ENCODE measurements at regions not wholly inside any gene's neighbourhood (a gene's known extent, or its start where the extent isn't known, plus 50 kb on each side); places are given as distances from the start of the nearest gene placed in this dataset.

GRCh38 chr16:87045466-87046216, 271.6 kb downstream of the C16orf95 start:
- no peak for ATAC-seq
- no peak for DNase-seq (ENCODE audit: low read depth, low spot score)
- ChIA-PET CTCF (no interaction called here), SMC1A (ENCODE audit: uncharacterized antibody, unreplicated experiment) (no interaction called here), RAD21 (ENCODE audit: unreplicated experiment) (no interaction called here), POLR2A (no interaction called here)
- H2AFZ ChIP-seq (ENCODE audit: control insufficient read depth, low read depth, low read length), result no peak overlapping the region
- BruUV-seq (replicated peaks), result no TSS peak
- H3K4me2 ChIP-seq (ENCODE audit: control insufficient read depth, insufficient read depth), result no peak overlapping the region
- no peak overlapping the region for H3K4me3 ChIP-seq
- H3K27me3 ChIP-seq (replicated peaks in 1 of 2; ENCODE audit: control insufficient read depth in 2 of 2, insufficient read depth in 2 of 2, low read length in 1 of 2), result no peaks in the 10 kb centered on the region
- H3K9me3 ChIP-seq (replicated peaks; ENCODE audit: control insufficient read depth, insufficient read depth, low read length), result no peaks in the 10 kb centered on the region
- no peak overlapping the region for H3K27ac ChIP-seq (ENCODE audit: control insufficient read depth, insufficient read depth)
- no peaks in the 10 kb centered on the region for H3K36me3 ChIP-seq (ENCODE audit: control insufficient read depth in 2 of 2, insufficient read depth in 2 of 2, low read length in 1 of 2)
- 60% methylated on average over 25 of the region's 25 CpGs for WGBS (ENCODE audit: insufficient coverage, insufficient replicate concordance, low lambda C conversion rate, missing lambda C conversion rate)
- no peak overlapping the region for H3K9ac ChIP-seq (ENCODE audit: control insufficient read depth, insufficient read depth, low read length)
- H3K4me1 ChIP-seq (ENCODE audit: control insufficient read depth, insufficient read depth, low read length), result no peaks in the 10 kb centered on the region
- in situ Hi-C loops (cut with MboI), result no loop called here
- no peaks in the 10 kb centered on the region for H4K20me1 ChIP-seq (ENCODE audit: control insufficient read depth, insufficient read depth)
- H3K79me2 ChIP-seq (ENCODE audit: control insufficient read depth, insufficient read depth, low read length), result no peaks in the 10 kb centered on the region
- FAIRE-seq, result no peak
- intact Hi-C loops (cut with micrococcal nuclease; ENCODE audit: unreplicated experiment), result no loop called here
- TF ChIP-seq SRF (IDR thresholded peaks at IDR 0.05; ENCODE audit: low read depth in 2 of 2, low read length in 2 of 2) (no peak), ASH2L (IDR thresholded peaks at IDR 0.05; ENCODE audit: borderline replicate concordance, low read depth) (no peak), NR2F1 (conservative IDR thresholded peaks at IDR 0.05) (no peak), TCF12 (IDR thresholded peaks at IDR 0.05; ENCODE audit: low read depth, low read length) (no peak), MTA2 (IDR thresholded peaks at IDR 0.05; ENCODE audit: low read depth) (no peak), REST (IDR thresholded peaks at IDR 0.05; ENCODE audit: low read depth, low read length) (no peak), IKZF2 (IDR thresholded peaks at IDR 0.05) (no peak), EZH2 (IDR thresholded peaks at IDR 0.05; ENCODE audit: borderline replicate concordance, control insufficient read depth, low read depth, low read length) (no peak), PRDM15 (CRISPR knock-in tag; IDR thresholded peaks at IDR 0.05) (no peak), CHD4 (IDR thresholded peaks at IDR 0.05) (no peak)
- TF ChIP-seq, protein P1, sequence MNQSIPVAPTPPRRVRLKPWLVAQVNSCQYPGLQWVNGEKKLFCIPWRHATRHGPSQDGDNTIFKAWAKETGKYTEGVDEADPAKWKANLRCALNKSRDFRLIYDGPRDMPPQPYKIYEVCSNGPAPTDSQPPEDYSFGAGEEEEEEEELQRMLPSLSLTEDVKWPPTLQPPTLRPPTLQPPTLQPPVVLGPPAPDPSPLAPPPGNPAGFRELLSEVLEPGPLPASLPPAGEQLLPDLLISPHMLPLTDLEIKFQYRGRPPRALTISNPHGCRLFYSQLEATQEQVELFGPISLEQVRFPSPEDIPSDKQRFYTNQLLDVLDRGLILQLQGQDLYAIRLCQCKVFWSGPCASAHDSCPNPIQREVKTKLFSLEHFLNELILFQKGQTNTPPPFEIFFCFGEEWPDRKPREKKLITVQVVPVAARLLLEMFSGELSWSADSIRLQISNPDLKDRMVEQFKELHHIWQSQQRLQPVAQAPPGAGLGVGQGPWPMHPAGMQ (IDR thresholded peaks at IDR 0.05; ENCODE audit: borderline replicate concordance), result no peak
- TF ChIP-seq, protein P2, sequence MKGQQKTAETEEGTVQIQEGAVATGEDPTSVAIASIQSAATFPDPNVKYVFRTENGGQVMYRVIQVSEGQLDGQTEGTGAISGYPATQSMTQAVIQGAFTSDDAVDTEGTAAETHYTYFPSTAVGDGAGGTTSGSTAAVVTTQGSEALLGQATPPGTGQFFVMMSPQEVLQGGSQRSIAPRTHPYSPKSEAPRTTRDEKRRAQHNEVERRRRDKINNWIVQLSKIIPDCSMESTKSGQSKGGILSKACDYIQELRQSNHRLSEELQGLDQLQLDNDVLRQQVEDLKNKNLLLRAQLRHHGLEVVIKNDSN (IDR thresholded peaks at IDR 0.05; ENCODE audit: borderline replicate concordance, extremely low read length, insufficient read depth, low read depth, low read length), result no peak
